DMS53 (cell line): ENCODE measurements at regions not wholly inside any gene's neighbourhood (a gene's known extent, or its start where the extent isn't known, plus 50 kb on each side); places are given as distances from the start of the nearest gene placed in this dataset.
A peak's percentile ranks its signal among the peaks of the same experiment; 100 is the strongest.

ENCODE experiments used
- DNase-seq: peaks from one replicate; lab custom pipeline; 2025; lab: John Stamatoyannopoulos, UW

DNA sequence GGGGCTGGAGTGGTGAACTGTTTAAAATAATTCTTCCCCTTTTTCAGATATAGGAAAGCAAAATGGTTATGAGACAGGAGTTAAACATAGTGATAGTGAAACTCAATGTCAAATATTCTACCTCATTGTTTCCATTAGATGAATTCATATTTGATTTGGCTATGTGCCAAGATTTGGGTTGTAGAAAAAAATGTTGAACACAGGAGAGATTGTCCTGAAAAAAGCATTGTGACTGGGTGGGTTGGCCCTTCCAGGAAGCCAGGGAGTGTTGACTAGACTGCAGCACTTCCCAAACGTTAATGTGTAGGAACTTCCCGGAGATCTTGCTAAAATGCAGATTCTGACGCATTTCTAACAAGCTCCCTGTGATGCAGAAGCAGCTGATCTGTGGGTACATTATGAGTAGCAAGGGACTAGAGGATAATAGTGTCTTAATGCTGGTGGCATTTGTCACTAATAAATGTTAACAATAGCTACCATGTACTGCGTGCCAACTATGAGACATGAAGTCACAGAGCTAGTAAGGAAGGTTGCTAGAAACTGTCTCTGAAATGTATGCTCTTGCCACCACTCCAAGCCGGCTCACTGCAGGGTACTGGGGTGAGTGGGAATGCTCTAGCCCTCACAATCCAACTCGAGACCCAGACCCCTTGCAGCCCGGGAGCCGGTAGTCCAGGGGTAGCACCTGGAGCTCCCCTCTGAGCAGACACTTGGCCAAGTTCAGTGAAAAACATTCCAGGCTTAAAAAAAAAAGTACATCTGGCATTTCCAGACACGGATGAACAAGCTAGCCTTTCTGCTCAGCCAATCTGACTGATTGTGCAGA lies 120.6 kb downstream of the CD47 start:
- DNase-seq, result peak; percentile 59

DNA sequence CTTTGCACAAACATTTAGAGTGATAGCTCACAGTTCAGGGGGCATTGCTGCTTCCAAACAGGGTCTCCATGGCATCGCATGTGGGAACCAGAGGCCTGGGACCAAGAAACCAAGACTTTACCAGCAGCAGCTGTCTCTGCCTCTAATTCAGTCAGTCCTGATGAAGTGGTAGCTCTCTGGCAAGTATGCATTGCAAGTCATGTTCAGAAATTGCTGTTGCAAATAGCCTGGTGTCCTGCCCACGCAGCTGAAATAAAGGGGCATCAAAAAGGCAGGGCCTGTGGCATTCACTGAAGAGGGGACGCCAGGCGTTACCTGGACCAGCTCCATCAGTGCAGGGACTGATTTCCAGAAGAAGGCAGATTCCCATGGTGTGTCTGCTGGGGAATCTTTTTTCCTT lies 121.3 kb downstream of the CD47 start:
- DNase-seq, result no peak

DNA sequence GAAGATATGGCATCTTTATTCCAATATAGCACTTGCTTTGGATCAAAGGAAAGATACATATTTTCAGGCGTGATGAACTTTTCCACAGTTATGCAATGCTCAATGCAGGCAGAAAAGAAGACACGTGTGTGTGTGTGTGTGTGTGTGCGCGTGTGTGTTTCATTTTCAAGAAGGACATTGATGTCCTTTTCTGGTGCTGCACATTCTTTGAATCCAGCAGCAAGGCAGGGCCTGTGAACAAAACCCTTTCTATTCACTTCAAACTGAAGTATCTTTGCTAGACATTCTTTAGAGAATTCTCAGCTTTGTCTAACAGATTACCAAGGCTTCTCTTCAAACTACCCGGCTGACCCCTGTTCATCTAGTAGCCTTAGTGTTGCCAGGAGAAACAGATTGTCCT lies 124.6 kb downstream of the CD47 start:
- DNase-seq, result no peak

DNA sequence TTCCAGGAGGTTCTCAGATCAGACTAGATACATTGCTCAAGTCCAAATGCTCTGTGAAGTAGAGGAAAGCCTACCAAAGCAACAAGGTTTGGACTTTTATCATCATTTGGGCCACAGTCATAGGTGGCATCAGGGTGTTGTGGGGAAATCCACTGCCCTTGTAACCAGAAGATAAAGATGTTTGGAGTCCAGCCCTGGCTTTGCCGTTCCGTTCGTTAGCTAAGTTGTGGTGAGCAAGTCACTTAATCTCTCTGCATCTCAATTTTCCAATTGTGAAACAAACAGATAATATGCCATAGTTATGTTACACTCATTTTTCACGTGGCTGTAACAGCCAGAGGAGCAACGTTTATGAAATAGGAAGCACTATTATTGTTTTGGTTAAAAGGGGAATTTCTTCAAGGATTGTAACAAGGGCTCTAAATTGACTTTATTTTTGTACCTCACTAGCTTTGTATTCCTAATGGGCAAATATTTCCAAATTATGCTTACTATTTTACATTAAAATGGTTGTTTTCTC lies 125.6 kb downstream of the CD47 start:
- no peak for DNase-seq

DNA sequence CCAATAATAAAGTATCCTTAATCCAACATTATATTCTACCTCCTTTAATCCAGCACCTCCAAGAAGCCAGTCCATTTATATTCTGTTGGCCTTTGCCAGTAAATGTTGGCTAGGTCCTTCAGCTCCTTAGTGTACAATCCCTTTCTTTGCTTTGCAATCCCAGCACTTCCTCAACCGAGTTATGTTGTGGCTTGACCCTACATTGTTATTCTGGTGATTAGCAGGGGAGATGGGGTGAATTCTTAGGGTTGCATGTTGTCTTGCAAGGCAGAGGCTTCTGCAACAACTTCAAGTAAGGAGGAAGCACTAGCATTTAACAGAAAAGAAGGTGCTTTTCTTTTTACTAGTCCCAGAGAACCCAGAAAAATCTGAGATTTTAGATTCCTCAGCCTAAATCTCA lies 127.2 kb downstream of the CD47 start:
- DNase-seq, result no peak

DNA sequence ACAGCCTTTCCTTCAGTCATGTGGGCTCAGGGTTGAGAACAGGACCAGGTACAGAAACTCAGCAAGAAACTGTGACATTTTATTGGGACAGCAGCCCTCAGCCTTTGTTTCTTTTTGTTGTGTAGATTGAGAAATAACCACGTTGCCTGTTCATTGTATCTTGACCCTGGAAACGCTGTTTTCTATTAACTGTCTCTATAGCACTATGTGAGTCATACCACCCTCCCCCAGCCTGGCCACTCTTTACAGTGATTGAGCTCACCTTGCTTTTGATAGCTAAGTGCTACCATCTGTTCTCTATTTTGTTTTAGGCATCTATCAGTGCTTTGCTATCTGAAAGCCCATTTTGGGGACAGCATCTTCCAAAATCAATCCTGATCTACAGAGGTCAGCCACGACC lies 127.9 kb downstream of the CD47 start:
- peak; percentile 84 for DNase-seq

DNA sequence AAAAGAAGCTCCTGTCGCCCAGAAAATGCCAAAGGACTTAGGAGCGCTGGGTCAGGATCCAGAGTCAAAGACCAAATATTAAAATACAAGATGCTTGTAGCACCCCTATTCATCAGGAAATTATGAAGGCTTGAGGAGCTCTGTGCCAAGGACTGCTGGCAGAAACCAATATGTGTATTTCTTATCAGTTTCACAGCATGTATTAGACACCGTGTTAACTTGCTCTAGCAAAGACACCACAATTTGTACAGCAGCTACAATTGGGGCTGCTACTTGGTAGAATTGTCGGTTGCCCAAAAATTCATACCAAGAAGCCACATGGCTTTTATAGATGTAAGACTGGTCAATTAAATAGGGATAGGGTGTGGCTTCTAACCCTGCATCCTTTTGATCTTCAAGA lies 128.8 kb downstream of the CD47 start:
- DNase-seq, result no peak

DNA sequence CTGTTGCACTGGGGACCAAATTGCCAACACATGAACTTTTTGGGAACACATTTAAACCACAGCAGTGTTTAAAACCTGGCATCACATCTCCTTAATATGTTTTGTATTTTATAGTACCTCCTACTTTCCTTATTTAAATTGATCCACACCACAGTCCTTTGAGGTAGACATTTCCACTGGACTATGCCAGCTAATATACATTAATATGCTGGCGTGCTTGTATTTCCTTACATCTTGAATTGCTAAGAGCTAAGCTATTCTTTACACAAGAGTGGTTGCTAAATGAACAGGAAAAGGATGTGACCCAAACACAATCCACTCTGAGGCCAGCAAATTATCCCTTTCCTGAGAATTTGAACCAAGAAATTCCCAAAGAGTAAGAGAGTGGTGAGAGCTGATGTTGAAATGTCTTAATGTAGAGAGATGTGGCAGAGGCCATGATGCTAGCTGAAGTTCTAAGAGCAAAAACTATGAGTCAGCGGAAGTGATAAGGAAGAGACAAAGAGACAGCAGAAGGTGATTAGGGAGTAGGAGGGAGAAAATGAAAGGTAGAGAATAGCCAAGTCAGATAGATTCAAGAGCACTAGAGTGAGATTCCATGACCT lies 131.2 kb downstream of the CD47 start:
- no peak for DNase-seq

DNA sequence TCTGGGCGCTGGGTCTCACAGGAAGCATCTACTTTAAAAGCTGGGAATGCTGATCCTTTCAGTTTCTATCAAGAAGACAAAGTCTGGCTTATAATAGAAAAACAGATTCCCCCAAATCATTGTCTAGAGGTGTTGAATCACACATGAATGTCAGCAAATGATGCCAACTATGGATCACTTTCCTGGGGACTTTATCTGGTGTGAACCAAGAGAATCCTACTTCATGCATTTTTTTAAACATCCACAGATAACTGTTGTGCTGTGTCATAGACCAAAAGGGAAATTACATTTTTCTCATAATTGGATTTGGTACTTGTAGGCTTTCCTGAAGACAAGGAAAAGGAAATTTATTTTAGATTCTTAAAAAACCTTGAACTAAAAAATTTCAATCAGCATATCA lies 132.7 kb downstream of the CD47 start:
- no peak for DNase-seq

DNA sequence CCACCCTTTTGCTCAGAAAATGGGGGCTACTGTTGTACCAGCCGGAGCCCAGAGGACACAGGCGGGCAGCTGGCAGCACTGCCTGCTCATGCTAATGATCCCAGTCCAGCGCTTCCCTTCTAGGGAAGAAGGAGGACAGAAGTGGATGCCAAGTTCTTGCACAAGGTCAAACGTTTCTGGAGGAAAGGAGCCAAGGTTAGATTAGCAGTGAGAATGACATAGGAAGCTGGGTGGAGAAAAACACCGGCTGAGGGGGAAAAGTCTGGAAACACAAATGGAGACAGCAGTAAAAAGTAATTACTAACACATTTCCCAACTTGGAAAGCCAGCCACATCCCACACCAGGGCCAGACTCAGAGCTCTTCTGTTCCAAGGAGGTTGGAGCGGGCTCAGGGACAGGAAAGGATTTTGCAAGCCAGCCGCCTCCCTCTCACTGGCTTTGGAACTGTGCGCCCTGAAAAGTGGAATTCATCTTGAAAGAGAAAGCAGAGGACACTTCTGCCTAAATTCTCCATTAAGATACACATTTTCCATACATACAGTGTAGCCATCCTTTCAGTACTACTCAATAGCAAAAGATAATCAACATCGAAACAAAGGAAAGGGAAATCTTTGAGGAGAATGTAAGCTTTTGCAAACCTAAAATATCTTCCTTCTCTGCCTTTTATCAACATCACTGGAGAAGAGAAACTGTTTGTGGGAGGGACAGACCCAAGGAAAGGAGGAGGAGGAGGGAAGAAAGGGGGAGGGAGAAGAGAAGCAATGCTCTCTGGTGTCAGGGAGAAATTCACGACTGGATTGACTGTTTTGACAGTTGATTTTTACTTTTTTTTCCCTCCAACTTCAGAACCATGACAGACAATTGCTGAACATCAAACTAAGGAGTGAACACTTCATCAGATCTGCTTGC lies 133.6 kb downstream of the CD47 start:
- DNase-seq, result no peak

DNA sequence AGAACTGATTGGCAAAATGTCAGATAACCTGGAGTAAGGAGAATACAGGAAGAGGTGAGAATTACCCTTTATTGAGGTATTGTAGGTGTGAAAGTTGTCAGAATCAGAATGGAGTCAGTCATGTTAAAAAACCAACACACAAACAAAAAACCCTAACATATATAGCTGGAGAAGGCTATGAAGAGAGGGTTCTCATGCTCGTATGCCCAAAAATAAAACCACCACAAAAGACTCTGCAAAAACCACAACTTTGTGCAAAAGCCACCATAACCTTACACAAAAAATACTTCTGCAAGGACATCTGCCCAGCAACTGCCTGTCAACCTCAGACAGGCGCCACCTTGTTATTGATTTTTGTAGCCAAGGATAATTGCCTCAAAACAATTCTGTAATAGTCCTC lies 136.0 kb downstream of the CD47 start:
- no peak for DNase-seq

DNA sequence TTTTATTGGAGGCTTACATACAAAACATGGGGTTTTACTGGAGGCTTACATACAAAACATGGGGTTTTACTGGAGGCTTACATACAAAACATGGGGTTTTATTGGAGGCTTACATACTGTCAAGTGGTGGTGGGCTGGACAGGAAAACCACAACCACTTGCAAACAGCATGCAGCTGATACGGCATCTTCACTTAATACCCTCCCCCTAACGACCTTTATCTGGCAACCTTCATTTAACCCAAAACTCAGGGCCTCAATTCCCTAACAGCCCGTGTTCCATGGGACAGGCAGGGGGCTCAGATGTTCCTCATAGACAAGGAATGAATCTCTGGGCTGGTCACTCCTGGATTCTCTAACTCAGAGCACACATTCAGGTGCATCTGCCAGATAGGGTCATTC lies 137.1 kb downstream of the CD47 start:
- DNase-seq, result no peak

DNA sequence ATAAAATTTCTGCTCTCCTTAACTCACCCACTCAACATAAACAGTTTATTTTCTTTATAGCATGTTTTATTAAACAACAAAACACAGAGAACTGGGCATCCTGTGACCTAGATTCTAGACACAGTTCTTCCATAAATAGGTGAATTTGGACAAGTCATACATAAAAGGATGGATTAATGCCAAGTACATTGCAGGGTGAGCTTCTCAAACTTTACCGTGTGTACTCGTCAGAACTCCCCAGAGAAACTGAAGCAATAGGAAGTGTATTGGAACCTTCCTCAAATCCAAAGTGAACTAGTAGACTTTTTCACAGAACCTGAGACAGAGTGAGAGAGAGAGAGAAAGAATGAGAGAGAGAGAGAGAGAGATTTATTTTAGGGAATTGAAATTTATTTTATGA lies 139.7 kb downstream of the CD47 start:
- no peak for DNase-seq

DNA sequence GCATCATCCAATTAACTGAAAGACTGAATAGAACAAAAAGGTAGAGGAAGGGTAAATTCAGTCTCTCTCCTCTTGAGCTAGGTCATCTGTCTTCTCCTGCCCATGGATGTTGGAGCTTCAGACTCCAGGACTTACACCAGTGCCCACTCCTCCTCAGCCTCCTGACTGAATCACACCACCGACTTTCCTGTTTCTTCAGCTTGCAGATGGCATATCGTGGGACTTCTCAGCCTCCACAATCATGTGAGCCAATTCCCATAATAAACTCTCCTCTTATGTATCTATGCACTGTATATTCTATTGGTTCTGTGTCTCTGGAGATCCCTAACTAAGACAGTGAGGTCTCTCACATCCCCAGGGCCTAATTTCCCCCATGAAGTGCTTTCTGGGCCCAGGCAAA lies 140.4 kb downstream of the CD47 start:
- no peak for DNase-seq

DNA sequence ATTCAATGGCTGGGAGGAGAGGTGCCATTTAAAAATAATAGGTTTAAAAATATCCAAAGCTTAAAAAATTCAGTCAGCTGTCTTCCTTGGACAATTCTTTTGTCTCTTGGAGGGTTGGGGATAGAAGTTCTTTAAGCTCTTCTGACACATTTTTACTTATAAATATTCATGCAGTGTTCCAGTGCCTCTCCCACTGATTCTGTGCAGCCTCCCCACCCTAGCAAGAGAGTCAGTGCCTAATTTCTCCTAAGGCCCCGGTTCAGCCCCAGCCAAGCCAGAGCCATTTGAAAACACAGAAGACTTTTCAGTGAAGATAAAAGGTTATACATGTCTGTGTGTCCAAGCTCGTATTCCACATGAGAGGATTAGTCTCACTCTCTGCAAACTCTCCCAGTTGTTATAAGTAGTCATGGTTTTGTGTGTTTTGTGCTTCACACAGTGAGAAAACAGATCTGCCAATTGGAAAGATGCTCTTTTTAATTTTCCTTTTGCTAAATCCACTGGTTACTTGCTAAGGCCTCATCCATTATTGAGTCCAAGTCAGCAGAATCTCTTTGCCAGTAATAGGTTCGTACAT lies 141.3 kb downstream of the CD47 start:
- DNase-seq, result no peak

DNA sequence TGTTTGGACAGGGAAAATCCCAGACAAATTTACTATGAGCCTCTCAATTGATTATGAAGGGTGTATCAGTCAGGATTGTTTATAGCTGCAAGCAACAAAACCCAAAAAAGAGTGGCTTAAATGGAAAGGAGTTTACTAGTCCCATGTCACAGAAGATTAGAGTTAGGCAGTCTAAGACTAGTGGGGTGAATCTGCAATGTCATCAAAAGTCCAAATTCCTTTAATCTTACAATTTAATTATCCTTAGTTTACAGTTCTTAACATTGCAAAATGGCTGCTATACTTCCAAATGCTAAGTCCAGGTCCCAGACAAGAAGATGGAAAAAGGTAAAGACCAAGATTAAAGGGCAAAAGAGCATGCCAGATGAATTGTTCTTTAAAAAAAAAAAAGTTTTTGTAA lies 143.6 kb downstream of the CD47 start:
- DNase-seq, result no peak

DNA sequence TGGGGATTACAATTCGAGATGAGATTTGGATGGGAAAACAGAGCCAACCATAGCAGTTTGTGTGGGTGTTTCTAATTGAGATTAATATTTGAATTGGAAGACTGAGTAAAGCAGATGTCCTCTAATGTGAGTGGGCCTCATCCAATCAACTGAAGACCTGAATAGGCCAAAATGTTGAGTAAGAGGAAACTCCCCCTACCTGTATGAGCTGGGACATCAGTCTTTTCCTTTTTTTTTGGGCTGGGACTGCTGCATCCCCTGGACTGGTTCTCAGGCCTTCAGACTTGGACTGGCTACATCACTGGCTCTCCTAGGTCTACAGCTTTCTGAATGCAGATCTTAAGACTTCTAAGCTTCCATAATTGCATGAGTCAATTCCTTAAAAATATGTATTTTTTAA lies 144.1 kb downstream of the CD47 start:
- DNase-seq, result peak; percentile 3

DNA sequence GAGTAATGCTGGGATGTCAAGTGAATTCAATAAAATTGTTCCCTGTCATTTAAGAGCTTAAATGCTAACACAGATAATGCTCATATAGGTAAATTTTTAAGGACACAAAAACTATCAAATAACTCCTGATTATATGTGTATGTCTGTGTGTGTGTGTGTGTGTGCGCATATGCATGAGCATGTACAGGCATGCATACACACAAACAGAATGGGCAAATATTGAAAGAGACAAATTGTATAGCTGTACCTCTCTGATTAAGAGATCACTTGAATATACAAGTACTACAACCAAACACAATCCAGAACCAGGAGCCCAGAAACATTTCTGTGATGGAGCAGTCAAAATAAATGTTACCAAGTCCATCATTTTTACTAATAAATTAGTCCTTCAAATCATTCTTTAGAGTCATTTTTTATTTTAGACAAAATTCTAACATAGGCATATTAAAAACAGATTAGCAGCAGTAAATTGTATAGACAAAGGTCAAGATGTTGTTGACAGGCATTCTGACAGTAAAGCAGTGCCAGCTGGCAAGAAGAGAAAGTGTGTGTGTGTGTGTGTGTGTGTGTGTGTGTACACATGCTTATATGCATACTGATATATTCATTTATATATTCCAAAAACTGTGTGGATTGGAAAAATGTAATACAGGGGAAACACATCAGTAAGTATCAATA lies 145.3 kb downstream of the CD47 start:
- peak; percentile 28 for DNase-seq

DNA sequence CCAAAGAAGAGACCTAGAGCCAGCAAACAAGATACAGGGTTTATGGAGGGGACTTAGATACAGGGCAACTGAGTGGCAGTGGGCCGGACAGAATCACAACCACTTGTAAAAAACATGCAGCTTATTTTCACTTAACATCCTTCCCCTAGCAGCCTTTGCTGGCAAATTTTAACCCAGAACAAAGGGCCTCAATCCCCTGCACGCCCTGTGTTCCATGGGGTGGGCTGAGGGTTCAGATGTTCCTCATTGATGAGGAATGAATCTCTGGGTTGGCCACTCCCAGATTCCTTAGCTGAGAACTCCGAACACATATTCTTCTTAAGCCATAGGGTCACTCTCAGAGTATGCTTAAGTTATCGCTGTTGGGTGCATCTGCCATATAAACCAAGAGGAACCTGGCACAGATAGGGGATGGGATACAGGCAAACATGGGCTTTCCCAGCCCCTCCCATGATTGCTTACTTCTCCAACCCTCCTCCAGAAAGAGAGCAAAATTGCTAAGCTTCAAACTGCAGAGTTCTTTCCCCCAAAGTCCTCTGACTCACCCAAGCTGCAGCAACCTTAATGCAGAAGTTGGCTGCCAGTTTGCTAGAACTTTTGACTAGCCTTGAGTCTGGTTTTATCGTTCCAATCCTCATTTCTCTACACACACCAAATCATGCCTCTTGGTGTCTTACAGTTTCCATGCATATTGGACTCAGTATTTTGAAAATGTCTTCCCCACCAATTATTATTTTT lies 146.9 kb downstream of the CD47 start:
- DNase-seq, result no peak

DNA sequence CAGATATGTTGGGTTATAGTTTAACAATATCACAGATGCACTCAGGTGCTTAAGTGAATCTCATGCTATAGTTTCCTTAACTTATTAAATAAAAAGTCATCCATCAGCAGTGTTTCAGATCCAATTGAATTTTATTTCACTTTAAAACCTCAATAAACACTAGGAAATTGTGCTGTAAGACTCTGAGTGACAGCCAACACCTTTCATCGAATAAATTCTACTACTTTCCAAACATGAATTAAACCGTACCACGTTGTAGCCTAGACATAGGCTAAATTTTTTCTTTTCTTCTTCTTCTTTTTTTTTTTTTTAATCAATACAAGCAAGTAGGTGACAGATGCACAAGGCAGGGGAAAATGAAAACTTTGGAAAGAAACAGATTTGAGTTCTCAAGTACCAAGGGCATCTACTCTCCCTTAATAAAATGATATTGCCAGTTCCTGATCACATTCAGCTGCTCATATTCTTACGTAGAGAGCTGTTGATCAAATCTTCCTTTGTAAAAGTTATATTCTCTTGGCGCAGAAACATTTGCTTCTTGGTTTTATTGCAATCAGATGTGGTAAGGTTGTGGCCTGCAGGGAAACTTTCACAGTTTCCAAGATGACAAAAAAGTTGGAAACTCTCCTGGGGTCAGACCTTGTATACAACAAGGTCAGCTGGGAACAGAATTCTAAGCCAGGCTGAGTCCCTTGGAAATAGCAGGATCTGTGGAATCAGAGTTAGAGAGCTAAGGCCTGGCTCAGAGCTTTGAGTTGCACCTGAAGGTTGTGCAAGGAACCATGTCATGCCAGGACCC lies 147.7 kb downstream of the CD47 start:
- no peak for DNase-seq
